ENCODE measurements at regions not wholly inside any gene's neighbourhood (a gene's known extent, or its start where the extent isn't known, plus 50 kb on each side); places are given as distances from the start of the nearest gene placed in this dataset.

DNA sequence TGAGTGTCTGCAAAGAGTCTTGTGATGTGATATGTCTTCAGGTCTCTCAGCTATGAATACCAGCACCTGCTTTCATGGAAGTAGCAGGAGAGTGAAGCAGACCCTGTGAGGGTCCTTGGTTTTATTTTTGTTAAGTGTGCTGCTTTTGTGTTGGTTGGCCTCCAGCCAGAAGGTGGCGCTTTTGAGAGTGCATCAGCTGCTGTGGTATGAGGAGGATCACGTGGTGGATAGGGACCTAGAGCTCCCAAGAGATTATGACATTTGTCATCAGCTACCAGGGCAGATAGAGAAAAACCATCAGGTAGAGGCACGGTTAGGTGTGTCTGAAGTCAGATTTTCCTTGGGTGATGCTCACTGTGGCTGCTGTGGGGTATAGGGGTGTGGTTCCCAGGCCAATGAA is 1232.1 kb downstream of the MRPL39 start:
- ATAC-seq, result no peak
- Histone ChIP-seq H3K4me3 (no peak overlapping the region), H3K4me1 (ENCODE audit: insufficient read depth) (no peaks in the 10 kb centered on the region), H3F3A (replicated peaks; ENCODE audit: low read depth) (no peaks in the 10 kb centered on the region), H3K27ac (ENCODE audit: low read depth) (no peak overlapping the region), H2AFZ (no peak overlapping the region), H3K4me2 (no peak overlapping the region), H4K20me1 (replicated peaks; ENCODE audit: insufficient read depth) (no peaks in the 10 kb centered on the region), H3K9me2 (ENCODE audit: insufficient read depth) (no peaks in the 10 kb centered on the region), H3K79me2 (replicated peaks; ENCODE audit: insufficient read depth) (no peaks in the 10 kb centered on the region), H3K27me3 (ENCODE audit: insufficient read depth) (no peaks in the 10 kb centered on the region), H3K36me3 (ENCODE audit: insufficient read depth) (no peaks in the 10 kb centered on the region)
- Mint-ChIP-seq H3K9me3 (peaks cover 84% of the 10 kb centered on the region), H3K27me3 (ENCODE audit: insufficient read depth, low read depth, poor library complexity) (no peaks in the 10 kb centered on the region), H3K4me3 (no peak overlapping the region), H3K27ac (no peak overlapping the region), H3K36me3 (ENCODE audit: low read depth) (peaks cover 7% of the 10 kb centered on the region; the same call in 1 of the 3 replicates), H3K4me1 (no peaks in the 10 kb centered on the region)
- peak; percentile 43 to 56 for TF ChIP-seq CTCF (conservative IDR thresholded peaks at IDR 0.05; ENCODE audit: low read depth in 2 of 2)
- no peak for TF ChIP-seq EZH2 (IDR thresholded peaks at IDR 0.05; ENCODE audit: low read depth, unreplicated experiment)
- DNase-seq (ENCODE audit: low spot score), result peak; percentile 34

DNA sequence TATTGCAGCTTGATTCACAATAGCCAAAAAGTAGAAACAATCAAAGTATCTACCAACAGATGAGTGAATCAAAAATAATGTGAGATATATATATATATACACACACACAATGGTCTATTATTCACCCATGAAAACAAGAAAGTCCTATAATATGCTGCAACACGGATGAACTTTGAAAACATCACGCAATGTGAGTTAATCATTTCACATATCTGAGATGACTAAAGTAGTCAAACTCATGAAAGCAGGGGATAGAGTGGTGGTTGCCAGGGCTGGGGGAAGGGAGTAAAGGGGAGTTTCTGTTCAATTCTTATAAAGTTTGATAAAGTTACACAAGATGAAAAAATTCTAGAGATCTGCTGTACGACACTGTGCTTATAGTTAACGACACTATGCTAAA is 1234.8 kb downstream of the MRPL39 start:
- no peak overlapping the region for H3K4me3 Mint-ChIP-seq
- Histone ChIP-seq H3K9me2 (ENCODE audit: insufficient read depth) (no peaks in the 10 kb centered on the region), H2AFZ (no peak overlapping the region), H4K20me1 (replicated peaks; ENCODE audit: insufficient read depth) (no peaks in the 10 kb centered on the region), H3K4me1 (ENCODE audit: insufficient read depth) (no peaks in the 10 kb centered on the region), H3K4me2 (no peak overlapping the region), H3K27me3 (ENCODE audit: insufficient read depth) (no peaks in the 10 kb centered on the region), H3K79me2 (replicated peaks; ENCODE audit: insufficient read depth) (no peaks in the 10 kb centered on the region), H3F3A (replicated peaks; ENCODE audit: low read depth) (no peaks in the 10 kb centered on the region), H3K36me3 (ENCODE audit: insufficient read depth) (no peaks in the 10 kb centered on the region), H3K27ac (ENCODE audit: low read depth) (no peak overlapping the region), H3K4me3 (no peak overlapping the region)
- no peaks in the 10 kb centered on the region for H3K4me1 Mint-ChIP-seq
- H3K36me3 Mint-ChIP-seq (ENCODE audit: low read depth), result peaks cover 9% of the 10 kb centered on the region; the same call in 1 of the 3 replicates
- H3K27me3 Mint-ChIP-seq (ENCODE audit: insufficient read depth, low read depth, poor library complexity), result no peaks in the 10 kb centered on the region
- ATAC-seq (no peak), DNase-seq (ENCODE audit: low spot score) (no peak)
- H3K9me3 Mint-ChIP-seq, result peaks cover 77% of the 10 kb centered on the region
- no peak overlapping the region for H3K27ac Mint-ChIP-seq
- TF ChIP-seq CTCF (conservative IDR thresholded peaks at IDR 0.05; ENCODE audit: low read depth in 2 of 2), result no peak
- no peak for TF ChIP-seq JUNB (IDR thresholded peaks at IDR 0.05; ENCODE audit: unreplicated experiment)
- TF ChIP-seq STAT1 (IDR thresholded peaks at IDR 0.05; ENCODE audit: unreplicated experiment), result no peak
- no peak for TF ChIP-seq POLR2AphosphoS5 (IDR thresholded peaks at IDR 0.05; ENCODE audit: low read depth)
- no peak for TF ChIP-seq EZH2 (IDR thresholded peaks at IDR 0.05; ENCODE audit: low read depth, unreplicated experiment)
- TF ChIP-seq EZH2phosphoT487 (IDR thresholded peaks at IDR 0.05; ENCODE audit: unreplicated experiment), result no peak
- TF ChIP-seq ZNF331 (CRISPR knock-in tag; IDR thresholded peaks at IDR 0.05; ENCODE audit: low read depth), result no peak
- TF ChIP-seq NANOG (IDR thresholded peaks at IDR 0.05; ENCODE audit: borderline replicate concordance), result no peak
- TF ChIP-seq, protein P1, sequence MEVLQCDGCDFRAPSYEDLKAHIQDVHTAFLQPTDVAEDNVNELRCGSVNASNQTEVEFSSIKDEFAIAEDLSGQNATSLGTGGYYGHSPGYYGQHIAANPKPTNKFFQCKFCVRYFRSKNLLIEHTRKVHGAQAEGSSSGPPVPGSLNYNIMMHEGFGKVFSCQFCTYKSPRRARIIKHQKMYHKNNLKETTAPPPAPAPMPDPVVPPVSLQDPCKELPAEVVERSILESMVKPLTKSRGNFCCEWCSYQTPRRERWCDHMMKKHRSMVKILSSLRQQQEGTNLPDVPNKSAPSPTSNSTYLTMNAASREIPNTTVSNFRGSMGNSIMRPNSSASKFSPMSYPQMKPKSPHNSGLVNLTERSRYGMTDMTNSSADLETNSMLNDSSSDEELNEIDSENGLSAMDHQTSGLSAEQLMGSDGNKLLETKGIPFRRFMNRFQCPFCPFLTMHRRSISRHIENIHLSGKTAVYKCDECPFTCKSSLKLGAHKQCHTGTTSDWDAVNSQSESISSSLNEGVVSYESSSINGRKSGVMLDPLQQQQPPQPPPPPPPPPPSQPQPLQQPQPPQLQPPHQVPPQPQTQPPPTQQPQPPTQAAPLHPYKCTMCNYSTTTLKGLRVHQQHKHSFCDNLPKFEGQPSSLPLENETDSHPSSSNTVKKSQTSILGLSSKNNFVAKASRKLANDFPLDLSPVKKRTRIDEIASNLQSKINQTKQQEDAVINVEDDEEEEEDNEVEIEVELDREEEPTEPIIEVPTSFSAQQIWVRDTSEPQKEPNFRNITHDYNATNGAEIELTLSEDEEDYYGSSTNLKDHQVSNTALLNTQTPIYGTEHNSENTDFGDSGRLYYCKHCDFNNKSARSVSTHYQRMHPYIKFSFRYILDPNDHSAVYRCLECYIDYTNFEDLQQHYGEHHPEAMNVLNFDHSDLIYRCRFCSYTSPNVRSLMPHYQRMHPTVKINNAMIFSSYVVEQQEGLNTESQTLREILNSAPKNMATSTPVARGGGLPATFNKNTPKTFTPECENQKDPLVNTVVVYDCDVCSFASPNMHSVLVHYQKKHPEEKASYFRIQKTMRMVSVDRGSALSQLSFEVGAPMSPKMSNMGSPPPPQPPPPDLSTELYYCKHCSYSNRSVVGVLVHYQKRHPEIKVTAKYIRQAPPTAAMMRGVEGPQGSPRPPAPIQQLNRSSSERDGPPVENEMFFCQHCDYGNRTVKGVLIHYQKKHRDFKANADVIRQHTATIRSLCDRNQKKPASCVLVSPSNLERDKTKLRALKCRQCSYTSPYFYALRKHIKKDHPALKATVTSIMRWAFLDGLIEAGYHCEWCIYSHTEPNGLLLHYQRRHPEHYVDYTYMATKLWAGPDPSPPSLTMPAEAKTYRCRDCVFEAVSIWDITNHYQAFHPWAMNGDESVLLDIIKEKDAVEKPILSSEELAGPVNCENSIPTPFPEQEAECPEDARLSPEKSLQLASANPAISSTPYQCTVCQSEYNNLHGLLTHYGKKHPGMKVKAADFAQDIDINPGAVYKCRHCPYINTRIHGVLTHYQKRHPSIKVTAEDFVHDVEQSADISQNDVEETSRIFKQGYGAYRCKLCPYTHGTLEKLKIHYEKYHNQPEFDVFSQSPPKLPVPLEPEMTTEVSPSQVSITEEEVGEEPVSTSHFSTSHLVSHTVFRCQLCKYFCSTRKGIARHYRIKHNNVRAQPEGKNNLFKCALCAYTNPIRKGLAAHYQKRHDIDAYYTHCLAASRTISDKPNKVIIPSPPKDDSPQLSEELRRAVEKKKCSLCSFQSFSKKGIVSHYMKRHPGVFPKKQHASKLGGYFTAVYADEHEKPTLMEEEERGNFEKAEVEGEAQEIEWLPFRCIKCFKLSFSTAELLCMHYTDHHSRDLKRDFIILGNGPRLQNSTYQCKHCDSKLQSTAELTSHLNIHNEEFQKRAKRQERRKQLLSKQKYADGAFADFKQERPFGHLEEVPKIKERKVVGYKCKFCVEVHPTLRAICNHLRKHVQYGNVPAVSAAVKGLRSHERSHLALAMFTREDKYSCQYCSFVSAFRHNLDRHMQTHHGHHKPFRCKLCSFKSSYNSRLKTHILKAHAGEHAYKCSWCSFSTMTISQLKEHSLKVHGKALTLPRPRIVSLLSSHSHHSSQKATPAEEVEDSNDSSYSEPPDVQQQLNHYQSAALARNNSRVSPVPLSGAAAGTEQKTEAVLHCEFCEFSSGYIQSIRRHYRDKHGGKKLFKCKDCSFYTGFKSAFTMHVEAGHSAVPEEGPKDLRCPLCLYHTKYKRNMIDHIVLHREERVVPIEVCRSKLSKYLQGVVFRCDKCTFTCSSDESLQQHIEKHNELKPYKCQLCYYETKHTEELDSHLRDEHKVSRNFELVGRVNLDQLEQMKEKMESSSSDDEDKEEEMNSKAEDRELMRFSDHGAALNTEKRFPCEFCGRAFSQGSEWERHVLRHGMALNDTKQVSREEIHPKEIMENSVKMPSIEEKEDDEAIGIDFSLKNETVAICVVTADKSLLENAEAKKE (CRISPR knock-in tag; IDR thresholded peaks at IDR 0.05), result no peak
- TF ChIP-seq ETS1 (IDR thresholded peaks at IDR 0.05), result no peak
- no peak for TF ChIP-seq ZNF114 (CRISPR knock-in tag; IDR thresholded peaks at IDR 0.05)

All from GM23338 (cell line).